Stomach (tissue), 4 donors: ENCODE measurements at regions not wholly inside any gene's neighbourhood (a gene's known extent, or its start where the extent isn't known, plus 50 kb on each side); places are given as distances from the start of the nearest gene placed in this dataset.

ENCODE experiments used
- CTCF ChIP-seq, 7 experiments: fragments of 450-650 bp in 4 of 7; fragments of 200-600 bp in 3 of 7; sonication (generic) in 3 of 7; IDR thresholded peaks; one replicate each; pipeline ENCODE4 v1.5.1; 2016 to 2019; ENCODE audit warnings: antibody characterized with exemption in 7 of 7, control low read depth in 2 of 7, mild to moderate bottlenecking in 1 of 7
- POLR2AphosphoS5 ChIP-seq, 3 donors: sonication (generic); formaldehyde crosslinking; IDR thresholded peaks; one replicate each; pipeline ENCODE4 v1.6.1; 2016; ENCODE audit warnings: antibody characterized with exemption in 3 of 3

GRCh38 chr2:145157036-145157675 is 637.2 kb upstream of the ZEB2 start:
- no peak for TF ChIP-seq POLR2AphosphoS5 (IDR thresholded peaks at IDR 0.05)
- no peak for TF ChIP-seq CTCF (IDR thresholded peaks at IDR 0.05)
